HL-60 (cell line): ENCODE measurements at regions not wholly inside any gene's neighbourhood (a gene's known extent, or its start where the extent isn't known, plus 50 kb on each side); places are given as distances from the start of the nearest gene placed in this dataset.

Experiments
- DNase-seq, 2 experiments: peaks; one replicate each; pipeline ENCODE4 v3.0.0-alpha.2; 2010 to 2020; ENCODE audit warnings: low read depth in 1 of 2, low spot score in 1 of 2
- H3K27ac ChIP-seq: fragments of 250-450 bp; sonication (Bioruptor Pico); replicated peaks from 2 replicates; pipeline ENCODE4 v1.5.1; 2020; ENCODE audit warnings: mild to moderate bottlenecking, moderate library complexity
- H3K27me3 ChIP-seq: fragments of 250-450 bp; sonication (Bioruptor Pico); 2 replicates; pipeline ENCODE4 v1.5.1; 2021; ENCODE audit warnings: mild to moderate bottlenecking, moderate library complexity; ENCODE audit not compliant: insufficient read depth, poor library complexity, severe bottlenecking
- H3K4me3 ChIP-seq: replicated peaks from 2 replicates; pipeline ENCODE4 v1.5.1; 2011; ENCODE audit warnings: mild to moderate bottlenecking, control low read depth, low read length; ENCODE audit not compliant: insufficient read depth
- CTCF ChIP-seq: IDR thresholded peaks from one replicate; pipeline ENCODE4 v1.5.1; 2011; ENCODE audit warnings: low read length, control low read depth, inconsistent platforms; ENCODE audit not compliant: insufficient read depth
- GABPA ChIP-seq: IDR thresholded peaks from 2 replicates; pipeline ENCODE4 v1.6.1; 2012; ENCODE audit warnings: low read depth
- POLR2AphosphoS5 ChIP-seq: IDR thresholded peaks from 2 replicates; pipeline ENCODE4 v1.6.1; 2012; ENCODE audit warnings: low read depth
- REST ChIP-seq: IDR thresholded peaks from 2 replicates; pipeline ENCODE4 v1.6.1; 2012; ENCODE audit warnings: low read depth; ENCODE audit not compliant: insufficient replicate concordance
- SPI1 ChIP-seq: IDR thresholded peaks from 2 replicates; pipeline ENCODE4 v1.6.1; 2012; ENCODE audit warnings: low read depth, mild to moderate bottlenecking, borderline replicate concordance

DNA sequence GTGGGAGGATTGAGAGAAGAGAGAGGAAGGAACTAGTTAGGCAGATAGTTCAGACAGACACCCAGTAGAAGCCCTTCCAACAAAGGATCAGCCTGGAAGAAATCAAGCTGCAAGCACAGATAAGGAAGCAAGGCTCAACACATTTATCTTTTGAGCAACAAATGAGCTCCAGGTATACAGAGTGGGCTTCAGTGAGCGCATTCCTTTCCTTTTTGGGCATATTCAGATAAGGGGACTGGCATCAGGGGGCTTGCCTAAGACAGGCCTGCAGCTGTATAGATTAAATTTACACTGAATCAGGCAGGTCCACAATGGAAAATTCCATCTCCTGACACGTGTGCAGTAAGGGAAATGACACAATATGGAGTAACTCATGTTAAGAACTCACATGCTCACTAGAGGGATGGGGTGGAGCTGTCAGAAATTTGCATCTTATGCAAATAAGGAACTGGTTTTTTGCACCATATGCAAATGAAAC lies 147.2 kb downstream of the AKR1D1 start:
- no peak for DNase-seq
- TF ChIP-seq GABPA = no peak
- no peak for TF ChIP-seq REST
- Histone ChIP-seq H3K4me3 (no peak overlapping the region), H3K27ac (no peak overlapping the region), H3K27me3 (no peaks in the 10 kb centered on the region)

- H3K27me3 ChIP-seq = no peaks in the 10 kb centered on the region
- no peak overlapping the region for H3K4me3 ChIP-seq
- TF ChIP-seq SPI1 = no peak
- no peak for TF ChIP-seq POLR2AphosphoS5
- no peak for TF ChIP-seq GABPA
- H3K27ac ChIP-seq = no peak overlapping the region
- DNase-seq = no peak
These were observed 149.8 kb downstream of the AKR1D1 start for GRCh38 chr7:138226001-138226476.

GRCh38 chr7:138226745-138227279 lies 150.6 kb downstream of the AKR1D1 start:
- no peak overlapping the region for H3K4me3 ChIP-seq
- no peak overlapping the region for H3K27ac ChIP-seq
- TF ChIP-seq CTCF (no peak), SPI1 (no peak), REST (no peak)

GRCh38 chr7:138228119-138228518 lies 151.9 kb downstream of the AKR1D1 start:
- Histone ChIP-seq H3K27me3 (no peaks in the 10 kb centered on the region), H3K4me3 (no peak overlapping the region), H3K27ac (no peak overlapping the region)
- no peak for DNase-seq
- no peak for TF ChIP-seq CTCF
- no peak for TF ChIP-seq REST
- TF ChIP-seq GABPA = no peak
- no peak for TF ChIP-seq SPI1

More at GRCh38 chr7:138226745-138227279, 150.6 kb downstream of the AKR1D1 start:
- H3K27me3 ChIP-seq = no peaks in the 10 kb centered on the region
- no peak for DNase-seq
